ENCODE measurements at regions not wholly inside any gene's neighbourhood (a gene's known extent, or its start where the extent isn't known, plus 50 kb on each side); places are given as distances from the start of the nearest gene placed in this dataset.

GRCh38 chr7:138355254-138355653, 104.8 kb upstream of the TRIM24 start:
- no peaks in the 10 kb centered on the region for H3K4me1 ChIP-seq
- ATAC-seq = no peak
- FAIRE-seq = no peak
- TF ChIP-seq FOXS1 (CRISPR knock-in tag; IDR thresholded peaks at IDR 0.05) (no peak), HOXA7 (CRISPR knock-in tag; IDR thresholded peaks at IDR 0.05) (no peak), BCL3 (IDR thresholded peaks at IDR 0.05) (no peak), ZSCAN20 (CRISPR knock-in tag; IDR thresholded peaks at IDR 0.05) (no peak), MAFK (IDR thresholded peaks at IDR 0.05; ENCODE audit: partially characterized antibody) (no peak), CBX2 (IDR thresholded peaks at IDR 0.05; ENCODE audit: borderline replicate concordance, low read depth) (no peak), EHF (CRISPR knock-in tag; IDR thresholded peaks at IDR 0.05) (no peak), RAD21 (conservative IDR thresholded peaks at IDR 0.05 in 1 of 2, IDR thresholded peaks at IDR 0.05 in 1 of 2) (no peak), KDM1A (IDR thresholded peaks at IDR 0.05; ENCODE audit: low read depth) (no peak), ZFP36 (IDR thresholded peaks at IDR 0.05; ENCODE audit: borderline replicate concordance, partially characterized antibody) (no peak), POLR2AphosphoS2 (conservative IDR thresholded peaks at IDR 0.05; ENCODE audit: low read length) (no peak), TP53 (CRISPR knock-in tag; IDR thresholded peaks at IDR 0.05) (no peak), BHLHE40 (IDR thresholded peaks at IDR 0.05; ENCODE audit: low read depth, low read length) (no peak)
- TF ChIP-seq, protein P1, sequence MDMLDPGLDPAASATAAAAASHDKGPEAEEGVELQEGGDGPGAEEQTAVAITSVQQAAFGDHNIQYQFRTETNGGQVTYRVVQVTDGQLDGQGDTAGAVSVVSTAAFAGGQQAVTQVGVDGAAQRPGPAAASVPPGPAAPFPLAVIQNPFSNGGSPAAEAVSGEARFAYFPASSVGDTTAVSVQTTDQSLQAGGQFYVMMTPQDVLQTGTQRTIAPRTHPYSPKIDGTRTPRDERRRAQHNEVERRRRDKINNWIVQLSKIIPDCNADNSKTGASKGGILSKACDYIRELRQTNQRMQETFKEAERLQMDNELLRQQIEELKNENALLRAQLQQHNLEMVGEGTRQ (IDR thresholded peaks at IDR 0.05) = no peak
- no peak overlapping the region for H3K4me3 ChIP-seq
- WGBS (ENCODE audit: missing lambda C conversion rate) = 59% methylated on average over 3 of the region's 3 CpGs
- no peak for DNase-seq (ENCODE audit: low read depth in 1 of 2, low spot score in 1 of 2)
- POLR2A ChIA-PET = no interaction called here
- CTCF ChIA-PET = no interaction called here
- H3K4me2 ChIP-seq = no peak overlapping the region
- H3K9me3 ChIP-seq = 0 out of 3 replicates have a peak, but pooled peaks cover 9% of the 10 kb centered on the region
- H3K27ac ChIP-seq = no peak overlapping the region

DNA sequence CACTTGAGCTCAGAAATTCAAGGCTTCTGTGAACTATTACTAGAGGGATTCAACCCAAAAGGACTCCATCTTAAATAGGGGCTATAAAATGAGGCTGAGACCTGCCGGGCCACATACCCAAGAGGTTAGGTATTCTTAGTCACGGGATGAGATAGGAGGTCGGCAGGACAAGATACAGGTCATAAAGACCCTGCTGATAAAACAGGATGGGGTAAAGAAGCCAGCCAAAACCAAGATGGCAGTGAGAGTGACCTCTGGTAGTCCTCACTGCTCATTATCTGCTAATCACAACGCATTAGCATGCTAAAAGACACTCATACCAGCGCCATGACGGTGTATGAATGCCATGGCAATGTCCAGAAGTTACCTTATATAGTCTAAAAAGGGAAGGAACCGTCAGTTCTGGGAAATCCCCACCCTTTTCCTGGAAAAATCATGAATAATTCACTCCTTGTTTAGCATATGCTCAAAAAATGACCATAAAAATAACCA, 101.2 kb upstream of the TRIM24 start:
- FAIRE-seq (no peak), DNase-seq (ENCODE audit: low read depth in 1 of 2, low spot score in 1 of 2) (no peak), ATAC-seq (no peak)
- TF ChIP-seq FOSB (CRISPR knock-in tag; IDR thresholded peaks at IDR 0.05) = no peak
- no peak for TF ChIP-seq BCL3 (IDR thresholded peaks at IDR 0.05)
- no peak for TF ChIP-seq ZSCAN20 (CRISPR knock-in tag; IDR thresholded peaks at IDR 0.05)
- TF ChIP-seq MAX (IDR thresholded peaks at IDR 0.05) = no peak
- no peak for TF ChIP-seq JUN (IDR thresholded peaks at IDR 0.05)
- ChIA-PET POLR2A (no interaction called here), CTCF (interaction anchor here (0.6 kb wide), 1 partner anchor 31 kb away, joined by 3 read pairs; no protein-coding TSS in a partner anchor)
- no peak overlapping the region for H3K4me3 ChIP-seq
- H3K27ac ChIP-seq = no peak overlapping the region
- H3K9me3 ChIP-seq = no peaks in the 10 kb centered on the region
- no peak overlapping the region for H3K4me2 ChIP-seq
- 29% methylated on average over 7 of the region's 7 CpGs for WGBS (ENCODE audit: missing lambda C conversion rate)
- no peaks in the 10 kb centered on the region for H3K4me1 ChIP-seq

DNA sequence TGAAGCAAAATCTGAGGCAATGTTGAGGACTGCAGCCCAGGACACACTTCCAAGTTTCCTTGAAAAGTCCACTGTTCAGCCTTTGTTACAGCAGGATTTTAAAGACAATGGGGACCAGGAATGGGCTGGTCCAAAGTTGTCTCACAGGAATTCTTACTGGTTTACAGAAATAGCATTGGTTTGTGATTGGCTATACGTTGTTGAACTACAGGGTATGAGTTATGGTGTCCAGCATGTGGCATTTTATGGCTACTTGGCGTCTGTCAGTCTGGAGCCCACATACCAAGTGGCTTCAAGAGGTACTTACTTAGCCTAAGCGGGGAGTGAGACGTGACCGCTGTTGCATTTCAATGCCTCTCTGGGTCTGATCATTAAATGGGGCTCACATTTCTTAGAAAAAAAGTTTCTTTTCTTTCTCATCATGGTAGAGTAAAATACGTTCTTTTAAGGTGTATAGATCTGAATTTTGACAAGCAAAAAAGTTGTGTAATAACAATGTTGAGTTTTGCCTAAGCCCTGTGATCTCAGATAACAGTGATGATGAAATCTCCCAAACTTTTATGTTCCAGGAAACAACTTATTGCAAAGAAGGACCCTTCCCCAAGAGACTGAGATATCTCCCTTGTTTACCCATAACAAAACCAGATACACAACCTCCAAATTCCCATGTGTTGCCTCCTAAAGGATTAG, 100.0 kb upstream of the TRIM24 start:
- Histone ChIP-seq H3K4me1 (no peaks in the 10 kb centered on the region), H3K27ac (no peak overlapping the region), H3K4me3 (no peak overlapping the region), H3K4me2 (no peak overlapping the region), H3K9me3 (no peaks in the 10 kb centered on the region)
- POLR2A ChIA-PET = interaction anchor here (0.6 kb wide), 1 partner anchor 18 kb away, joined by 4 read pairs; no protein-coding TSS in a partner anchor
- no peak for DNase-seq (ENCODE audit: low read depth in 1 of 2, low spot score in 1 of 2)
- no peak for ATAC-seq
- TF ChIP-seq RAD21 (conservative IDR thresholded peaks at IDR 0.05 in 1 of 2, IDR thresholded peaks at IDR 0.05 in 1 of 2) (no peak), BCL3 (IDR thresholded peaks at IDR 0.05) (no peak), TFCP2L1 (CRISPR knock-in tag; IDR thresholded peaks at IDR 0.05) (no peak), MYC (IDR thresholded peaks at IDR 0.05; ENCODE audit: borderline replicate concordance, low read length) (no peak), NR3C1 (IDR thresholded peaks at IDR 0.05) (no peak), CBX8 (IDR thresholded peaks at IDR 0.05) (no peak), KDM1A (IDR thresholded peaks at IDR 0.05; ENCODE audit: low read depth) (no peak)
- TF ChIP-seq, protein P2, sequence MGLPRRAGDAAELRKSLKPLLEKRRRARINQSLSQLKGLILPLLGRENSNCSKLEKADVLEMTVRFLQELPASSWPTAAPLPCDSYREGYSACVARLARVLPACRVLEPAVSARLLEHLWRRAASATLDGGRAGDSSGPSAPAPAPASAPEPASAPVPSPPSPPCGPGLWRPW (IDR thresholded peaks at IDR 0.05) = no peak
- WGBS (ENCODE audit: missing lambda C conversion rate) = 45% methylated on average over 6 of the region's 6 CpGs
- CTCF ChIA-PET = no interaction called here
- FAIRE-seq = no peak
